HG03432 (cell line): ENCODE measurements at regions not wholly inside any gene's neighbourhood (a gene's known extent, or its start where the extent isn't known, plus 50 kb on each side); places are given as distances from the start of the nearest gene placed in this dataset.
"Not testable (repeated sequence)": the region's sequence is repeated elsewhere in the genome, so short reads cannot be mapped to it uniquely, and the experiment has no call there.

Experiments
- ATAC-seq: cut with Tn5 transposase; IDR thresholded peaks from one replicate; pipeline ENCODE4 v1.9.1; 2021; ENCODE audit warnings: mild to moderate bottlenecking, moderate library complexity; ENCODE audit not compliant: unreplicated experiment

DNA sequence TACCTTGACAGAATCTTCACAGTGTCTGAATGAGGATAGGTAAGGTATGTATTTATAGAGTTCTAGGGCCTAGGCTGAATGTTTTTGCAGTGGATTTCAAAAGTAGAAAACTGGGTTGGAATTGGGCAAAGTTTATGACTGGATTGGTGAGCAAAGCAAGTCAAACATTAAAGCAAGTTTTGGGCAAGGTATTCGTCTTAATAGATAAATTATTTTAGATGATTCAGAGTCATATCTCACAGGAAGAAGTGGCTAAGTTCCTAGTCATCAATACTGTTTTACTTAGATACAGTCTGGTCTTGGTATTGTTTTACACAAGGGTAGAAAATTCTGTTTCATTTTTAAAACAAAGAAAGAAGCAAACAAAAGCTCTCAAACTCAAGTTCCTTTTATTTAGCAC lies 284.1 kb upstream of the EPHA7 start:
- ATAC-seq: no peak

DNA sequence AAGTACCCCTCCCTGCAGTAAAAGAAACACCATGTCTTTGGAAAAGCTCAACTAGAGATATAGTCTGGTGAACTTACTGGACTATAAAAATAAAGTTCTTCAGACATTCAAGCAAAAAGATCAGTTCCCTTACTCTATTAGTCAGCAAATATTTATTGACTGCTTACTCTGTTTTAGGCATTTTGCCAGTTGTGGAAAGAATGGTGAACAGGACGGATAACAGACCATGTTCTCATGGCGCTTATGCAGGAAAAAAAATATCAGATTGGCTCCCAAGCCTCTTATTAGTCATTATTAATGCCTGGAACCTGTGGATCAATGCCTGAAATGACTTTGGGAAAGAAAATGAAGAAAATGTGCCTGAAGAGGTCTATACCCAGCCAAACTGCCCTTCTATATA lies 282.2 kb upstream of the EPHA7 start:
- ATAC-seq: no peak

DNA sequence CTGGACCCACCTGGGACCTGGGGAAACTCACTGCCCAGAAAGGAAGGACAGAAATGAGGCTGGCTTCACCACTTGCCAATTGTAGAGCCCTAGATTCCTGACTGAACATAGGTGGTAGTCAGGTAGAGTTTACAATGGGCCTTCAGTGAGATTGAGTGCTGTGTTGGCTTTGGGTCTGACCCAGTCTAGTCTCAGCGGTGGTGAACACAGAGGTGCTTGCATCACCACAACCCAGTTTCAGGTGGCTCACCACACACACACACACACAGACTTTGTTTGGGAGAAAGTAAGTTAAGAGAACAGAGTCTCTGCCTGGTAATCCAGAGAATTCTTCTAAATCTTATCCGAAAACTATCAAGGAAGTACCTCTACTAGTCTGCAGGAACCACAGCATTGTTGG lies 266.1 kb upstream of the EPHA7 start:
- no peak for ATAC-seq

DNA sequence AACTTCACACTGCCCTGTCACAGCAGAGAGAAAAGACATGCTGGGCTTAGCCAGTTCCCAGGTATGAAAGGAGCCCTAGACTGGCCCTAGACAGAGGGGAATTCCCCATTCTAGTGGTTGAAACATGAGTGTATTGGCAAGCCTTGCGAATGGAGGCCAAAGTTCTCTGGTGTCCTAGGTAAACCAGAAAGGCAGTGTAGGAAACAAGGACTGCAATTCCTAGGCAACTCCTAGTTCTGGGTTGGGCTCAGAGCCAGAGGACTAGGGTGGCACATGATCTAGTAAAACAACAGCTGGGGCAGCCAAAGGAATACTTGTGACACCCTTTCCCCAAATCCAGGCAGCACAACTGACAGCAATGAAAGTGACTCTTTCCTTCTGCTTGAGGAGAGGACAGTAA lies 265.0 kb upstream of the EPHA7 start:
- ATAC-seq: no peak

DNA sequence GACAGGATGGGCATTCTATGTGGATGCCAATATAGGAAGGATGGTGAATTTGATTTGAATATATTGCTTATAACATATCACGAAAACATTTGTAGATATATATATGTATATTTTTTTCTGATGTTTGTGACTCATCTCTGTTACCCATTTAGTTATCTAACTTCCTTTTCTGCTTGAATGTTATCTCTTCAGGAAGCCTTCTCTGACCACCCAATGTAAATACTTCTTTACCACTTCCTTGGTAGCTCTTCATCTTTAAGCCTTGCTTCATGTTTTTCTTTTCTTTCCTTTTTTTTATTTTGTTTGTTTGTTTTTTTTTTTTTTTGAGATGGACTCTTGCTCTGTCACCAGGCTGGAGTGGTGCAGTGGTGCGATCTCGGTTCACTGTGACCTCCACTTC lies 260.5 kb upstream of the EPHA7 start:
- no peak for ATAC-seq

DNA sequence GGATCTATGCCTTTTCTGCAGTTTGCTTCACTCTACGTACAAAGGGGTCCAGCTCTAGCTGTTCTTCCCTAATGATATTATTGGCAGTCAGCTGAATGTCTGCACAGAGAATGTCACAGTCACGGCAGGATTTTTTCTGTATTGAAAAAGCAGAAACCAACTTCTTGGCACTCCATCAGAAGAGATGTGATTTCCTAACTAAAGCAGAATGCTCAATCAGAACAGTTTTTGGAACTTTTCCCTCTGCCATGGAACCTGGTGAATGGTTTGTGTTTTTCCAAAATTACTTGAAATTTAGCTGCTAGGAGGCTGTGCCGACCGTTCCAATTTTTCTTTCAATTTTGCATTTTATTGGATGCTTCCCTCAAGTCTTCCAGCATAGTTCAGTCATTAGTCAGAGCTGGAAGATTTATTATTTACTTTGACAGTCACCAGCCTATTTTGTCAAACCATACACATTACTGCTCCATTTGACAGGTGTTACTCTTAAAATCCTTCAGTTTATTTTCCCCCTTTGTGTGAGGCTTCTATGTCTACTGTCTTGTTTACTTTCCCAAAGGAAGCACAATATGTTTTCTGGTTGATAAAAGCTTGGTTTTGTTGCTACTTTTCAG lies 259.6 kb upstream of the EPHA7 start:
- no peak for ATAC-seq

DNA sequence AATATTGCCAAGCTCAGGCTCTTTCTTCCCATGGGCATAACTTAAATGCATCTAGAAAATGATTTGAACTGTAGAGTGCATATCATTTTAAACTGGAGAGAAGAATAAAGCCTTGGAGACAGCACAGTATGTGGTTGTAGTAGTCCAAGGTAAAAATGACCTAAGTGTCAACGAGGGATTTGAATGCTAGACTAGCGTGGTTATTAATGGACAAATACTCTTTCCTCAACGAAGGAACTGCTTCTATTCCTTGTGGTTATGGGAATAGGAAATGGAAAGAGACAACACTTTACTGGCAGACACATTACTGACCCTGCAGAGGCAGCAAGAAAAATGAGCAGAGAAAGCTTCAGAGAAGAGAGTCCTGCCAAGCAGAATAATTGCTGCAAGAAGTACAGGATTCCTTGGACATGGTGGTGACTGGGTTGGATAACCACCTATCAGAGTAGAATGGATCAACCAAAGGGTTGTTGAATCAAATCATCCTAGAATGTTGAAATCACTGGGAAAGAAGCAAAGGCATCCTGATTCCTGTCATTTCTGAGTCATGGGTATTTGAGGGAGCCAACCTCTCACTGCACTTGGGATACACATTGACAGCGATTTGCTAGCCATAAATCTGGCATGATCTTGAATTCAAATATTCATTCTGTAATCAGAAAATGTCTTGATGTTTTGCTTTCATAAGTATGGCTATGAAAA lies 258.1 kb upstream of the EPHA7 start:
- no peak for ATAC-seq

DNA sequence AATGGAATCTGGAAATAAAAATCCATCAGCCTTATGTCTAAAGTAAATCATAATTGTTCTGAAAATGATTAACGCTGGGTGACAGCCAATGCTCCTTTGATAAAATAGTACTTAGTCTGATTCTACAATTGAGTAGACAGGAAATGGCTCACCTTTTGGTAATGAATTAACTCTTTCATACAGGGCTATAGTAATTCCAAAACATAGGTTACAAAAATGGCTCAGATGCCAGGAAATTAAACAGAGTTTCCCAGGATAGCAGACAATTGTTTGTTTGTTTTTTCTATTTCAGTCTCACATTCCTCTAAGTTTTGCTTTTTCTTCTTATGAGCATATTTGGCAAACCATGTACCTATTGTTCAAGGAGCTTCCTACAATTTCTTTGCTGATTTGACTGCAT lies 257.2 kb upstream of the EPHA7 start:
- no peak for ATAC-seq

DNA sequence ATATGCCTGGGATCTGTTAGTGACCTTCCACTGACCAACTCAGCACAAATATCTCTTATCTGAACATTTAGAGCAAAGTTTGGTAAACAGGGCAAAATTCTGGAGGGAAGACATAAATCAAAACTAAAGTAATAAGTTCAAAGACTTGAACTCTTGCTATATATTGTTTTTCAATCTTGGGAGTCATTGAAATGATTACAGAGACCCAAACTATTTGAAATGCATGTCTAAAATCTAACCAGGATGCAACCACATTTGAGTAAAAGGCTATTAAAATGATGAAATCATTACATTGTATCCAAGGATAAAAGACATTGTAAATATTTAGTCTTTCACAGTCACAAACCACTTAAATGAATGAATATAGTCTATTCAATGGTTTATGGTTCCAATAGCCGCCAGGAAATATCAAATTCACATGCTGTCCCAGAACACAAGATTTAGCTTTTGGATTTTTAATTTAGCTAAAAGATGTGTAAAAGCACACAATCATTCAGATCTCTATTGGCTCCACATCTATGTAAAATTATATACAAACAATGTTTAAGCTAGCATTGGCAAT lies 256.6 kb upstream of the EPHA7 start:
- ATAC-seq: no peak

DNA sequence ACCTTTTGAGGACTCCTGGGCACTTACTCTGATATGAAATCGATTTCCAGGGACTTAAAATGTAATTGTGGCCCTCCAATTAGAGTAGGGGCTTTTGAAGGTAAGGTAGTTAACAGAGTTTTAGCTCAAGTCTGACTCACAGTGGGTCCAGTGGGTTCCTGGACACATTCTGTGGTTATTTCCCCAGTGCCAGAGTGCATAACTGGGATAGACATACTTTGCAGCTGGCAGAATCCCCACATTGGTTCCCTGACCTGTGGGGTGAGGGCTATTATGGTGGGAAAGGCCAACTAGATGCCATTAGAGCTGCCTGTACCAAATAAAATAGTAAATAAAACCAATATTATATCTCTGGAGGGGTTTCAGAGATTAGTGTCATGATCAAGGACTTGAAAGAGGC lies 243.8 kb upstream of the EPHA7 start:
- ATAC-seq: no peak

DNA sequence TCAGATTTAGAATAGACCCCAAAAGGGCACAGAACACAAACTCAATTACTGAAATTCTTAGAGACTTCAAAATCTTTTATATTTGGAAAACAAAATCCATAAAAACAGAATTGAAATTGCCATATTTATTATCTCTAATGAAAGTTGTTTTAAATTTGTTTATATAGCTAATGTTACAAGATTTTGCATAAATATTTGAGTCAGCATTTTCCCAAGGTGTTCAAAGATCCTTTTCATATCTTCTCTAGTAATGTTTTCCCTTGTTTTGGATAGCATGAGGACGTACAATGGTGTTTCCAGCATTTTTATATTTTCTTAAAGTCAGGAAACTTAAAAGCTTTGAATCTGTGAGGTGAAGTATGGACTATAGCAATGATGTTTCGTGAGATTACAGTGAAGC lies 235.2 kb upstream of the EPHA7 start:
- ATAC-seq: no peak

DNA sequence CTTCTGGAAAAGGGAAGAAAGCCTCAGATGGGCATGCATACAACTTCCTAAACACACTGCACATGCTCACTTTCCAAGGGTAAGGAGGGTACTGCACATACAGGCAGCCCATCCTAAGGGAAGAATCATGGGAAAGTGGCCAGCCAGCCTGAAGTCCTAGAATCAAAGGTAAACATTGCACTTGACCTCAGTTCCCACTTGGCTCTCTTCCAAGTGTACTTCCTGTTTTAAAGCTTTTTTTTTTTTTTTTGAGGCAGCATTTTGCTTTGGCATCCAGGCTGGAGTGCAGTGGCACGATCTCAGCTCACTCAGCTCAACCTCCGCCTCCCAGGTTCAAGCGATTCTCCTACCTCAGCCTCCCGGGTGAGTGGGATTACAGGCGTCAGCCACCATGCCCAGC lies 225.3 kb upstream of the EPHA7 start:
- no peak for ATAC-seq

DNA sequence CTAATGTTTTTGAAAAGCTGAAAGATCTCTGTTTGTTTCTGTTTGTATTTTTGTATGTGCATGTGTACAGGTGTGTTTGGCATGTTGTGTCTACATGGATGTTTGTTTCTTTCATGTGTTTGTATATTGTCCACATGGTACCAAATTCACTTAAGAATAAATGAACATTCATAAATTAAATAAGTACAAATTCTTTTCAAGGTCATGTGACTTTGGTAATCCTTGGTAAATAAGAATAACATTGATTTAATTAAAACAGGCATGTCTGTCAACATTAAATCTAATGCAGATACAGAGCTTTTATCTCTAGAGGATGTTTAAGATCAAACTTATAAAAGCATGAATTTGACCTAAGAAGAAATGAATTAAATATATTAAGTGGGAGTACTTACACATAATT lies 219.8 kb upstream of the EPHA7 start:
- no peak for ATAC-seq

DNA sequence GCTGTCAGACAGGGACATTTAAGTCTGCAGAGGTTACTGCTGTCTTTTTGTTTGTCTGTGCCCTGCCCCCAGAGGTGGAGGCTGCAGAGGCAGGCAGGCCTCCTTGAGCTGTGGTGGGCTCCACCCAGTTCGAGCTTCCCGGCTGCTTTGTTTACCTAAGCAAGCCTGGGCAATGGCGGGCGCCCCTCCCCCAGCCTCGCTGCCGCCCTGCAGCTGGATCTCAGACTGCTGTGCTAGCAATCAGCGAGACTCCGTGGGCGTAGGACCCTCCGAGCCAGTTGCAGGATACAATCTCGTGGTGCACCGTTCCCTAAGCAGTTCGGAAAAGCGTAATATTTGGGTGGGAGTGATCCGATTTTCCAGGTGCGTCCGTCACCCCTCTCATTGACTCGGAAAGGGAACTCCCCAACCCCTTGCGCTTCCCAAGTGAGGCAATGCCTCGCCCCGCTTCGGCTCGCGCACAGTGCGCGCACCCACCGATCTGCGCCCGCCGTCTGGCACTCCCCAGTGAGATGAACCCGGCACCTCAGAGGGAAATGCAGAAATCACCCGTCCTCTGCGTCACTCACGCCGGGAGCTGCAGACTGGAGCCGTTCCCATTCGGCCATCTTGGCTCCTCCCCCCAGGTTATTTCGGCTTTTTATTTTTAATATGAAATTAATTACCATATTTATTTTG lies 217.8 kb upstream of the EPHA7 start:
- ATAC-seq: not testable (repeated sequence)

DNA sequence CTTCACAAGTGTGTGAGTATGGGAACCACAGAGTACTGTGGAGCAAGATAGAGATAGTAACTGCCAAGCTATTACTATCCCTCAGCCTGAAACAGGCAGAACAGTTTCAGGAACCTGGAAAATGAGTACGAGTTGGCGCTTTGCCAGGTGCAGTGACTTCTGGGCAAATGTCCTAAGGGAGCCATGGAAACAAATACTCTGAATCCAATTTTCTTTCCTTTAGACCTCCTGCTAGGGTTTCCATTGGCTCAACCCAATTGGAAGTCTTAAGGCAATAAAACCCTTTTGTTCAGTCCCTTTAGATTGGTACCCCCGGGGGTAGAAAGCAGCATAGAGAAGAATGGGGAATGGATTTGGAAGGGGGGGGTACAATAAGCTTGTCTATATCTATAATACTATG lies 205.0 kb upstream of the EPHA7 start:
- no peak for ATAC-seq

DNA sequence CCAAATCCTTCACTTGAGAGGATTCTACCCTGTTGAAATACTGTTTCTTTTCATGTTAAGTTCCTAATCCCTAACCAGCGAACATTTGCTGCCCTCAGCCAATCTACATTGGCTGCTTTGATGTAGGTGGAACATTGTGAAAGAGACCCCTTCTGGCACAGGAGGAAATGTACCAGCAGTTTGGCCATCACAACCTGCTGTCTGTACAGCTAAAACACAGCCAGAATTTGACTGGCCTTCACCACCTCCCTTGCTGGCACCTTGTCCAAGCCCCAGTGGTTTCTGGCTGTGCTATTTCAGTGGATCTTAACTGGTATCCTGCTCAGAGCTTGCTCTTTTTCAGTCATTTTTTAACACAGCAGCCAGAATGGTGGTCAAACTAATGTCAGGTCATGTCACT lies 202.1 kb upstream of the EPHA7 start:
- ATAC-seq: no peak

DNA sequence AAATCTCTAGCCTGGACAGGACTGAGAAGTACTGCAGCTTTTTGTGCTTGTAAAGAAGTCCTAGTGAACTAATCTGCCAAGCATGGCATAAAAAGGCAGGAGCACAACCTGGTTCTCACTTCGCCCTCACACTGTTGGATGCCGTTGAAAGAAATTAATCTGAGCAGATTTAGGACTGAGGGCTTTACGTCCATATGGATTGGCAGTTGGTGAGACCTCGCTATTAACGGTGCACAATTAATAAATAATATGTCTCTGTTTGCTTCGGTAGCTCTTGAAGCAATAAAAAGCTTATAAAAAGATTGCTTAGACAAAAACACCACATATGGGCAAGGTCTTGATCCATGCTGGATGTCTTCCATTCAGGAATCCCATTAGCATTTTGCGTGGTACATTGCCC lies 185.6 kb upstream of the EPHA7 start:
- ATAC-seq: no peak

DNA sequence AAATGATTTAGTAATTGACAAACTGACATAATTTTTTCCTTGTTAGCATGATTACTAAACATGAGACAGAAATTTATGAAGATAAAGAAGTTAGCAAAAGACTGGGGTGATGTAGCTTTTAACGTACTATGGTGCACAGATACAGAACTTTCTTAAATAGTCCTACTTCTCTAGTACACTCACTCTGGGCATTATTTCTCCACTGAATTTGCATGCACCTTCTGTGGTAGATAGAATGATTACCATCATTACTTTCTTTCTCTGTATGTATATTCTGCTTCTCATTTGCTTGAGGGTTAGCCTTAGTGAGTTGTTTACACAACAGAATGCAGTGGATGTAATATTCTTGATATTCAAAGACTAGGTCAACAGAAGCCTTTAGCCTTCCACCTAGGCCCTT lies 173.1 kb upstream of the EPHA7 start:
- no peak for ATAC-seq

DNA sequence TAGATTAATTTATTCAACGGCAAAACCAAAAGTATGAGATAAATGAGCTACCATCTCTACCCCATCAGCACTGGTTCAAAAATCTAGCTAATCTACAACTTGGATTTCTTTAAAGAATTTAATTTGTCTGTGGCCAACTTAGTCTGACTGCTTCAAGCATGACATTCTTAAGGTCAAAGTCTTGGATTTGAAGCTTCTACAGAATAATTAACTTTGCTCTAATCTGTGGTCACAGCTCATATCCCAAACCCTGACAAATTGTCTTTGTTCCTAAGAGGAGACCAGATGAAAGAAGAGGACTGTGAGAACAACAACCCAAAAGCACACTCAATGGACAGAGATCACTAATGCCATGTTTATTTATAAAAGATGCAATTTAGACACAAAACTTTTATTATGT lies 166.9 kb upstream of the EPHA7 start:
- no peak for ATAC-seq

DNA sequence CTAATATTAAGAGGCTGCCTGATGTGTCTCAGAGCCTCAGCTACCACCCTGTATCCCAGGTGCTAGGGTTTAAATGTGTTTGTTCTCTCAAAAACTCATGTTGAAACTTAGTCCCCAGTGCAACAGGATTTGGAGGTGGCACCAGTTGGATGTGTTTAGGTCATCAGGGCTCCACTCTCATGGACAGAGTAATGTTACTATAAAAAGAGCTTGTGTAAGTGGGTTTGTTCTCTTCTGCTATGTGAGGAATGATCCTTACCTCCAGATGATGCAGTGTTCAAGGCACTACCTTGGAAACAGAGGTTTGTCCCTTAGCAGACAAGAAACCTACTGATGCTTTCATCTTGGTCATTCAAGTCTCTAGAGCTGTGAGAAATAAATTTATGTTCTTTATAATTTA lies 164.9 kb upstream of the EPHA7 start:
- ATAC-seq: no peak

DNA sequence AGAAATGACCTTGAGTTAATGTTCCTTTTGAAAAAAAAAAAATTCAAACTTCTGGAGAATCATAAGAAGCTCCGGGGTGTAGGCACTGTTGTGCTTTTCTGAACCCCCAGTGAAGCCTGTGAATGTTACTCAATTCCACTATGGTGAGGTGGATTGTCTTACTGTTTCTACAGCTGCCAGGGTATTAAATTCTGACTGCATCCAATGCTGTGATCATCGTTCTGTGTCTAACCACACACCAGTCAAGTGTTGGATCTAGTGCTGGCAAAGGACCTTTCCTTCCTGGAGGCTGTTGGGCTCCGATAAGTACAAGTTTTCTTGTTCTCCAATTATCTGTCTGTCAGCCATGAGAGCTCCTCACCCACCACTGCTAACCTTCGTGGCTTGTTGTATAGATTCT lies 162.0 kb upstream of the EPHA7 start:
- ATAC-seq: no peak

DNA sequence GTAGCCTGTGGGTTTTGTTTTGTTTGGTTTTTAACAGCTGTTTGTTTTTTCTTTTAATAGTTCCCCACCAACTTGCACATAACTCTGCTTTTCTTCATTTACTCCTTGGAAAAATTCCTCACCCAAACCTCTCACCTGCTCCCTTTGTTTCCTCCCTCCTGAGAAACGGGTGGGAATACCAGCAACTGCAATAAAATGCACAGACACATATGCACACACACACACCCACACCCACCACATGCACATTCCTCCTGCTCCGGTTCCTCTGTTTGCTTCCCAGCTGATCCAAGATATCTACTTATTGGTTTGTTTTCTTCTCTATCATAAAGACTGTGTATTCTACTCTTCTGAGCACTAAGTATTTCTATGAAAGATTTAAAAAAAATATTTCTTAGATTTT lies 161.1 kb upstream of the EPHA7 start:
- ATAC-seq: no peak
